Gastroesophageal sphincter (tissue), 3 donors: ENCODE measurements at regions not wholly inside any gene's neighbourhood (a gene's known extent, or its start where the extent isn't known, plus 50 kb on each side); places are given as distances from the start of the nearest gene placed in this dataset.

Experiments used
- CTCF ChIP-seq, 4 experiments: fragments of 200-600 bp in 2 of 4; fragments of 450-650 bp in 2 of 4; sonication (generic) in 1 of 4; IDR thresholded peaks; one replicate each; pipeline ENCODE4 v1.5.1; 2017 to 2019; ENCODE audit warnings: antibody characterized with exemption in 4 of 4, mild to moderate bottlenecking in 2 of 4, moderate library complexity in 2 of 4
- POLR2A ChIP-seq, 2 donors: fragments of 450-650 bp; IDR thresholded peaks; one replicate each; pipeline ENCODE4 v1.6.1; 2017; ENCODE audit warnings: antibody characterized with exemption in 2 of 2, mild to moderate bottlenecking in 2 of 2, moderate library complexity in 1 of 2

- TF ChIP-seq POLR2A (IDR thresholded peaks at IDR 0.05) (no peak), CTCF (IDR thresholded peaks at IDR 0.05) (no peak)
Measured at GRCh38 chr3:18079062-18079461, 336.6 kb upstream of the TBC1D5 start.
